ENCODE measurements at regions not wholly inside any gene's neighbourhood (a gene's known extent, or its start where the extent isn't known, plus 50 kb on each side); places are given as distances from the start of the nearest gene placed in this dataset.

GRCh38 chr6:164040994-164041393 lies 626.5 kb downstream of the QKI start:
- TF ChIP-seq CTCF (IDR thresholded peaks at IDR 0.05) (no peak), POLR2A (IDR thresholded peaks at IDR 0.05) (no peak), POLR2AphosphoS5 (IDR thresholded peaks at IDR 0.05) (no peak)
